Stromal cell of bone marrow (primary cell): ENCODE measurements at regions not wholly inside any gene's neighbourhood (a gene's known extent, or its start where the extent isn't known, plus 50 kb on each side); places are given as distances from the start of the nearest gene placed in this dataset.

ENCODE experiments used
- DNase-seq: peaks from one replicate; pipeline ENCODE4 v3.0.0-alpha.2; 2012; ENCODE audit warnings: low read depth

- no peak for DNase-seq
Measured at GRCh38 chrX:39855748-39856129, 242.0 kb downstream of the BCOR start.

- no peak for DNase-seq
Measured at GRCh38 chrX:39856472-39857121, 241.2 kb downstream of the BCOR start.

- no peak for DNase-seq
Measured at GRCh38 chrX:39857780-39858179, 240.0 kb downstream of the BCOR start.

GRCh38 chrX:39859991-39860861, 237.5 kb downstream of the BCOR start:
- no peak for DNase-seq

- no peak for DNase-seq
Measured at GRCh38 chrX:39862963-39863362, 234.8 kb downstream of the BCOR start.

GRCh38 chrX:39866229-39866628, 231.5 kb downstream of the BCOR start:
- DNase-seq: no peak

GRCh38 chrX:39869846-39870601, 227.7 kb downstream of the BCOR start:
- DNase-seq: no peak

- DNase-seq: no peak
Measured at GRCh38 chrX:39871648-39872047, 226.1 kb downstream of the BCOR start.

GRCh38 chrX:39873117-39873516, 224.6 kb downstream of the BCOR start:
- DNase-seq: no peak

GRCh38 chrX:39874202-39874816, 223.4 kb downstream of the BCOR start:
- no peak for DNase-seq

- DNase-seq: no peak
Measured at GRCh38 chrX:39875834-39876628, 221.7 kb downstream of the BCOR start.

GRCh38 chrX:39877905-39878304, 219.9 kb downstream of the BCOR start:
- no peak for DNase-seq

GRCh38 chrX:39883666-39884065, 214.1 kb downstream of the BCOR start:
- DNase-seq: no peak

GRCh38 chrX:39886282-39886681, 211.5 kb downstream of the BCOR start:
- no peak for DNase-seq

- no peak for DNase-seq
Measured at GRCh38 chrX:39888730-39889129, 209.0 kb downstream of the BCOR start.

GRCh38 chrX:39889704-39890103, 208.1 kb downstream of the BCOR start:
- no peak for DNase-seq

GRCh38 chrX:39890807-39891206, 207.0 kb downstream of the BCOR start:
- no peak for DNase-seq

GRCh38 chrX:39891781-39892180, 206.0 kb downstream of the BCOR start:
- no peak for DNase-seq

- DNase-seq: no peak
Measured at GRCh38 chrX:39893417-39894338, 204.1 kb downstream of the BCOR start.

- no peak for DNase-seq
Measured at GRCh38 chrX:39894683-39895082, 203.1 kb downstream of the BCOR start.
